ENCODE measurements at regions not wholly inside any gene's neighbourhood (a gene's known extent, or its start where the extent isn't known, plus 50 kb on each side); places are given as distances from the start of the nearest gene placed in this dataset.

- no peak for DNase-seq
Observed at GRCh38 chr1:244937099-244937498, 72.8 kb upstream of the HNRNPU start.

GRCh38 chr1:244920911-244921761 is 56.8 kb upstream of the HNRNPU start:
- DNase-seq = peak; percentile 77

GRCh38 chr1:244919320-244920282 is 55.3 kb upstream of the HNRNPU start:
- DNase-seq = peak; percentile 25

- DNase-seq = peak; percentile 16
Observed at GRCh38 chr1:244918421-244919319, 54.3 kb upstream of the HNRNPU start.

- DNase-seq = no peak
Observed at GRCh38 chr1:244917073-244917670, 52.8 kb upstream of the HNRNPU start.

- no peak for DNase-seq
Observed at GRCh38 chr1:244915736-244916135, 51.4 kb upstream of the HNRNPU start.

- no peak for DNase-seq
Observed at GRCh38 chr1:244914761-244915160, 50.4 kb upstream of the HNRNPU start.
